ENCODE measurements at regions not wholly inside any gene's neighbourhood (a gene's known extent, or its start where the extent isn't known, plus 50 kb on each side); places are given as distances from the start of the nearest gene placed in this dataset.

DNA sequence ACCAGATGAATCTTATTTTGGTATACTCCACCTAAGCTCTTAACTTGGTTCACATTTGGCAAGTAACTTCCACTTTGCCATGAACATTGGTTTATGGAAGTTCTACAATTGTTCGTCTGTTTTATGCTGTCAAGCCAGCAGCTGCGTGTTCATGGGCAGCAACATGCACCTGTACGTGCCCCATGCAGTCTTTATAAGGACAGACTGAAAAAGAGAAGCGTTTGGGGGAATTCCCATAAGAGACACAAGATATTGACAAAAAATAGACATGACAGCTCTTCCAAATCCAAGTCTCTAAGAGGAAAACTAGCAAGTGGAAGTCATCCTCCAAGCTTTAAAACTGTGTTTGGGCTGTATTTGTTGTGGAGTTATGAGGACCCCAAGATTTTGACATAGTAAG, 151.6 kb downstream of the SLC16A9 start:
- no TSS peak for BruUV-seq (replicated peaks)
- Histone ChIP-seq H3K4me3 (ENCODE audit: low read depth in 2 of 2, low read length in 2 of 2) (no peak overlapping the region), H3K27me3 (ENCODE audit: control insufficient read depth, insufficient read depth, low read length) (no peaks in the 10 kb centered on the region; the same call in 1 of the 2 replicates), H3K4me1 (ENCODE audit: control insufficient read depth, insufficient read depth, low read length) (no peaks in the 10 kb centered on the region), H3K9me3 (ENCODE audit: control insufficient read depth, insufficient read depth, low read depth, low read length) (no peaks in the 10 kb centered on the region), H3K36me3 (ENCODE audit: control insufficient read depth, insufficient read depth, low read length) (no peaks in the 10 kb centered on the region), H3K27ac (ENCODE audit: low read length) (no peak overlapping the region)
- TF ChIP-seq POLR2AphosphoS5 (IDR thresholded peaks at IDR 0.05; ENCODE audit: low read depth, low read length) = no peak
- no peak for TF ChIP-seq REST (IDR thresholded peaks at IDR 0.05; ENCODE audit: insufficient read depth in 1 of 2, low read depth in 2 of 2, low read length in 1 of 2)
- no peak for TF ChIP-seq TCF7L2 (IDR thresholded peaks at IDR 0.05; ENCODE audit: low read depth, low read length)
- TF ChIP-seq SIN3A (IDR thresholded peaks at IDR 0.05; ENCODE audit: borderline replicate concordance, insufficient read depth, low read depth, low read length) = no peak
- TF ChIP-seq, protein P1, sequence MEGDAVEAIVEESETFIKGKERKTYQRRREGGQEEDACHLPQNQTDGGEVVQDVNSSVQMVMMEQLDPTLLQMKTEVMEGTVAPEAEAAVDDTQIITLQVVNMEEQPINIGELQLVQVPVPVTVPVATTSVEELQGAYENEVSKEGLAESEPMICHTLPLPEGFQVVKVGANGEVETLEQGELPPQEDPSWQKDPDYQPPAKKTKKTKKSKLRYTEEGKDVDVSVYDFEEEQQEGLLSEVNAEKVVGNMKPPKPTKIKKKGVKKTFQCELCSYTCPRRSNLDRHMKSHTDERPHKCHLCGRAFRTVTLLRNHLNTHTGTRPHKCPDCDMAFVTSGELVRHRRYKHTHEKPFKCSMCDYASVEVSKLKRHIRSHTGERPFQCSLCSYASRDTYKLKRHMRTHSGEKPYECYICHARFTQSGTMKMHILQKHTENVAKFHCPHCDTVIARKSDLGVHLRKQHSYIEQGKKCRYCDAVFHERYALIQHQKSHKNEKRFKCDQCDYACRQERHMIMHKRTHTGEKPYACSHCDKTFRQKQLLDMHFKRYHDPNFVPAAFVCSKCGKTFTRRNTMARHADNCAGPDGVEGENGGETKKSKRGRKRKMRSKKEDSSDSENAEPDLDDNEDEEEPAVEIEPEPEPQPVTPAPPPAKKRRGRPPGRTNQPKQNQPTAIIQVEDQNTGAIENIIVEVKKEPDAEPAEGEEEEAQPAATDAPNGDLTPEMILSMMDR (IDR thresholded peaks at IDR 0.05) = no peak
- in situ Hi-C loops (cut with HindIII; ENCODE audit: low pct_unique_long_range_greater_than_20kb, low sequenced_read_pairs) = no loop called here
- POLR2A ChIA-PET = no interaction called here
- DNase-seq (ENCODE audit: low read depth, low spot score) = no peak
- CTCF ChIA-PET = no interaction called here
- ATAC-seq = no peak
- intact Hi-C loops (cut with micrococcal nuclease; ENCODE audit: unreplicated experiment) = no loop called here

DNA sequence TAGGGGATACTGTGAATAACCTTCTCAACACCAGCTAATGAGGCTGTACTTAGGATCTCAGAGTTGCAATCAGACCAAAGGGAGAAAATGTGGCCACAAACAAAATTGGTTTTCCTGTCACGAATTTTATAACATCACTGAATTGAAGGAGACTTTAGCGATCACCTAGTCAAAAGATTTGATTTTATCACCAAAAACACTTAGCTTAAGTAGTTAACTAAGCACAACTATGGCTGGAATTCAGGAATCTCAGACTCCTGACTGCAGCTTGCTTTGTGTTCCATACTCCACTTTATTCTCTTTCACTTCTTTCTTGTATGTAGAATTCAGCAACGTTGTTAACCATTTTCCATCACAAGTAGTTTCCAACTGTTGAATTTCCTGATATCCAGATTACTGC, 152.0 kb downstream of the SLC16A9 start:
- Histone ChIP-seq H3K27me3 (ENCODE audit: control insufficient read depth, insufficient read depth, low read length) (no peaks in the 10 kb centered on the region; the same call in 1 of the 2 replicates), H3K4me3 (ENCODE audit: low read depth in 2 of 2, low read length in 2 of 2) (no peak overlapping the region), H3K9me3 (ENCODE audit: control insufficient read depth, insufficient read depth, low read depth, low read length) (no peaks in the 10 kb centered on the region), H3K27ac (ENCODE audit: low read length) (no peak overlapping the region), H3K4me1 (ENCODE audit: control insufficient read depth, insufficient read depth, low read length) (no peaks in the 10 kb centered on the region), H3K36me3 (ENCODE audit: control insufficient read depth, insufficient read depth, low read length) (no peaks in the 10 kb centered on the region)
- BruUV-seq (replicated peaks) = no TSS peak
- in situ Hi-C loops (cut with HindIII; ENCODE audit: low pct_unique_long_range_greater_than_20kb, low sequenced_read_pairs) (no loop called here), intact Hi-C loops (cut with micrococcal nuclease; ENCODE audit: unreplicated experiment) (no loop called here)
- POLR2A ChIA-PET = interaction anchor here (0.6 kb wide), 1 partner anchor 57 kb away, joined by 6 read pairs; no protein-coding TSS in a partner anchor
- TF ChIP-seq, protein P1 (IDR thresholded peaks at IDR 0.05) = no peak
- TF ChIP-seq POLR2AphosphoS5 (IDR thresholded peaks at IDR 0.05; ENCODE audit: low read depth, low read length) = no peak
- TF ChIP-seq REST (IDR thresholded peaks at IDR 0.05; ENCODE audit: insufficient read depth in 1 of 2, low read depth in 2 of 2, low read length in 1 of 2) = no peak
- no peak for TF ChIP-seq SIN3A (IDR thresholded peaks at IDR 0.05; ENCODE audit: borderline replicate concordance, insufficient read depth, low read depth, low read length)
- no peak for TF ChIP-seq TCF7L2 (IDR thresholded peaks at IDR 0.05; ENCODE audit: low read depth, low read length)
- CTCF ChIA-PET = no interaction called here
- DNase-seq (ENCODE audit: low read depth, low spot score) (no peak), ATAC-seq (no peak)

Data from Panc1 (cell line).